Prostate gland (tissue), 2 donors: ENCODE measurements at regions not wholly inside any gene's neighbourhood (a gene's known extent, or its start where the extent isn't known, plus 50 kb on each side); places are given as distances from the start of the nearest gene placed in this dataset.

Experiments used
- CTCF ChIP-seq, 4 experiments: fragments of 200-600 bp in 2 of 4; fragments of 450-650 bp in 2 of 4; sonication (generic) in 2 of 4; IDR thresholded peaks; 1 replicate in 3 of 4; 2 replicates in 1 of 4; pipeline ENCODE4 v1.5.1; 2016 to 2019; ENCODE audit warnings: antibody characterized with exemption in 4 of 4, mild to moderate bottlenecking in 2 of 4, moderate library complexity in 2 of 4
- POLR2A ChIP-seq: fragments of 450-650 bp; IDR thresholded peaks from one replicate; pipeline ENCODE4 v1.6.1; 2016; ENCODE audit warnings: antibody characterized with exemption, mild to moderate bottlenecking

- TF ChIP-seq CTCF (IDR thresholded peaks at IDR 0.05) = no peak
- no peak for TF ChIP-seq POLR2A
Observed at GRCh38 chr3:127049393-127049792, 66.5 kb downstream of the PLXNA1 start.
